ENCODE measurements at regions not wholly inside any gene's neighbourhood (a gene's known extent, or its start where the extent isn't known, plus 50 kb on each side); places are given as distances from the start of the nearest gene placed in this dataset.

- TF ChIP-seq EP300 (IDR thresholded peaks at IDR 0.05) = no peak
- no peak for TF ChIP-seq POLR2A (IDR thresholded peaks at IDR 0.05)
- TF ChIP-seq CTCF (IDR thresholded peaks at IDR 0.05) = no peak
- no peak for TF ChIP-seq POLR2AphosphoS5 (IDR thresholded peaks at IDR 0.05)
Measured at GRCh38 chr4:36509845-36510244, 228.4 kb downstream of the DTHD1 start.

Data from sigmoid colon (tissue), 4 donors.